ENCODE measurements at regions not wholly inside any gene's neighbourhood (a gene's known extent, or its start where the extent isn't known, plus 50 kb on each side); places are given as distances from the start of the nearest gene placed in this dataset.

GRCh38 chr10:33566001-33566400 is 231.5 kb upstream of the NRP1 start:
- no peak for TF ChIP-seq CTCF (IDR thresholded peaks at IDR 0.05; ENCODE audit: unreplicated experiment in 3 of 3)
- no peaks in the 10 kb centered on the region for H3K36me3 Mint-ChIP-seq (ENCODE audit: low read depth)
- no peaks in the 10 kb centered on the region for H3K9me3 Mint-ChIP-seq
- no peak overlapping the region for H3K4me3 Mint-ChIP-seq
- peaks cover 3% of the 10 kb centered on the region for H3K27me3 Mint-ChIP-seq (ENCODE audit: low read depth)
- peaks cover 9% of the 10 kb centered on the region for H3K4me1 Mint-ChIP-seq
- peak overlapping the region in 2 of 3 experiments; percentile 10 to 31 for H3K27ac Mint-ChIP-seq

- H3K27ac Mint-ChIP-seq, result peak overlapping the region in 1 of 3 experiments; percentile 52
- no peaks in the 10 kb centered on the region for H3K36me3 Mint-ChIP-seq (ENCODE audit: low read depth)
- H3K27me3 Mint-ChIP-seq (ENCODE audit: low read depth), result peaks cover 3% of the 10 kb centered on the region
- no peak overlapping the region for H3K4me3 Mint-ChIP-seq
- no peaks in the 10 kb centered on the region for H3K9me3 Mint-ChIP-seq
- H3K4me1 Mint-ChIP-seq, result peaks cover 9% of the 10 kb centered on the region
- no peak for TF ChIP-seq CTCF (IDR thresholded peaks at IDR 0.05; ENCODE audit: unreplicated experiment in 3 of 3)
Observed at GRCh38 chr10:33565231-33565630, 230.8 kb upstream of the NRP1 start.

GRCh38 chr10:33559105-33559504 is 224.6 kb upstream of the NRP1 start:
- Mint-ChIP-seq H3K27ac (no peak overlapping the region), H3K27me3 (ENCODE audit: low read depth) (peaks cover 13% of the 10 kb centered on the region), H3K36me3 (ENCODE audit: low read depth) (no peaks in the 10 kb centered on the region), H3K4me3 (no peak overlapping the region), H3K9me3 (no peaks in the 10 kb centered on the region), H3K4me1 (peaks cover 3% of the 10 kb centered on the region)
- no peak for TF ChIP-seq CTCF (IDR thresholded peaks at IDR 0.05; ENCODE audit: unreplicated experiment in 3 of 3)

GRCh38 chr10:33557313-33557712 is 222.8 kb upstream of the NRP1 start:
- Mint-ChIP-seq H3K27ac (no peak overlapping the region), H3K27me3 (ENCODE audit: low read depth) (peaks cover 18% of the 10 kb centered on the region), H3K4me1 (peaks cover 9% of the 10 kb centered on the region), H3K36me3 (ENCODE audit: low read depth) (no peaks in the 10 kb centered on the region), H3K9me3 (no peaks in the 10 kb centered on the region), H3K4me3 (no peak overlapping the region)
- TF ChIP-seq CTCF (IDR thresholded peaks at IDR 0.05; ENCODE audit: unreplicated experiment in 3 of 3), result no peak

- H3K27me3 Mint-ChIP-seq (ENCODE audit: low read depth), result peaks cover 19% of the 10 kb centered on the region
Observed at GRCh38 chr10:33556620-33557019, 222.2 kb upstream of the NRP1 start.

More at GRCh38 chr10:33556620-33557019, 222.2 kb upstream of the NRP1 start:
- TF ChIP-seq CTCF (IDR thresholded peaks at IDR 0.05; ENCODE audit: unreplicated experiment in 3 of 3), result no peak
- Mint-ChIP-seq H3K36me3 (ENCODE audit: low read depth) (no peaks in the 10 kb centered on the region), H3K4me3 (no peak overlapping the region), H3K9me3 (no peaks in the 10 kb centered on the region), H3K27ac (no peak overlapping the region), H3K4me1 (peaks cover 9% of the 10 kb centered on the region)

Measured in nephron (organoid).